Erythroblast (primary cell): ENCODE measurements at regions not wholly inside any gene's neighbourhood (a gene's known extent, or its start where the extent isn't known, plus 50 kb on each side); places are given as distances from the start of the nearest gene placed in this dataset.

Source experiments
- DNase-seq, 2 experiments: peaks; one replicate each; lab custom pipeline; 2025; lab: John Stamatoyannopoulos, UW
- GATA1 ChIP-seq: IDR thresholded peaks from 2 replicates; pipeline ENCODE4 v1.6.1; 2011; ENCODE audit warnings: low read depth, mild to moderate bottlenecking, control low read depth, low read length, moderate library complexity
- POLR2A ChIP-seq: IDR thresholded peaks from 2 replicates; pipeline ENCODE4 v1.6.1; 2011; ENCODE audit warnings: mild to moderate bottlenecking, low read length

DNA sequence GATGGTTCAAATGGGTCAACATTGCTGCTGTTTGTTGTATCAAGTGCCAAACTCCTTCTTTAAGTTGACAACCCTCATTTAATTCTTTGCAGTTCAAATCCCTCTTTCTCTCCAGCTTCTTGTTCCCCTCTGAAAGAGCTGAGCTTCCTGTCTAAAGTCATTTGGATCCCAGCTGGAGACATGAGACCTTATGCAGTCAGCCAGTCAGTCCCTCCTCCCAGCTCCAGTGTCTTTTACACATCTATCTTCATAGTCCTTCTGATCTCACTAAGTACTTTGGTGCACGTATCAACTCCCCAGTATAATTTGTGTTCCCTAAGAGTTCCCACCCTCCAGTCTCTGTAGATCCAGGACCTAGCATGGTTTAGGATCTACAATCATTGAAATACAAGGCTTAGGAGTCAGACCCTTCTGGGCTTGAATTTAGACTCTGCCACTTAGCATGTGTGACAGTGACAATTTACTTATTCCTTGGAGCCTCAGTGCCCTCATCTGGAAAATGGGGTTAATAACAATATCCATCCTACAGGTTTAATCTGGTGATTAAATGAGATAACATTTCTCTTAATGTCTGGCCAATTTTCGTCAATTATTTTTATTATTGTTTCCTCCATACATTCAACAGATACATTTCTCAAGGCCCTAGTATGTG lies 102.8 kb upstream of the SEMA6D start:
- DNase-seq = no peak
- TF ChIP-seq POLR2A (no peak), GATA1 (no peak)

DNA sequence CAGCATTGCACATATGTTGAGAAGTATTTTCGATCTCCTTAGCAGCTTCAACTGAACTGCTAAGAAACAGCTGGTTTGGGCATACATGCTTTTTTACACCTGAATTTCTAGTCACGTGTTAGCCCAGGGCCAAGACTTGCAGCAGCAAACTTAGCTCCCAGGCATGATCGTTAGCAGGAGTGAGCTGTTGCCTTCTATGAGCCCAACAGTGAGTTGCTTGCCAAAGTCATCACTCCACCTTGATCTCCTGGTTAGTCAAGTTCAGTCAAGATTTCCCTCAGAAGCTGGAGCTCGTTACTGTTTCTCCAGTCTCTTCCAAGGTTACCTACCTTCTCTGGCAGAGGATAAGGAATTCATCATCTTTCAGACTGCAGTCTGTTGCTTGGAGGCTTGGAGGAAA lies 100.4 kb upstream of the SEMA6D start:
- no peak for DNase-seq
- no peak for TF ChIP-seq GATA1
- no peak for TF ChIP-seq POLR2A

DNA sequence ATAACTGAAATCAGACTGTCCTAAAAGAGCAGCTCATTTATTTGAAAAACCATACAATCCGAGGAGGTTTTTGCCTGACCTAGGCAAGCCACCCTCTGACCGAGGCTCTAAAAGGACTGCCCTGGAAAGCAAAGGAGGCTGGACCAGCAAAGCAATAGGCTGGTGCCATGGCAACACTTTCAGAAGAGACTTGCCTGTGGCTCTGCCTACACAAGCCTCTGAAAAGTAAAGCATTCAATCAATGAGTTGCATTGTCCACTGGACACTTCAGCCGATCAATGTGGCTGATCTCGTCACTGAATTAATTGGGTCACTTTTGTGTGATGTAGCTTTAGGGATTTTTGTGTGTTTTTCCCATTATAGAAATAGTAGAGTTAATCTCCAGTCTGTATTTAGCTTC lies 99.1 kb upstream of the SEMA6D start:
- TF ChIP-seq GATA1 = no peak
- no peak for TF ChIP-seq POLR2A
- DNase-seq = no peak

DNA sequence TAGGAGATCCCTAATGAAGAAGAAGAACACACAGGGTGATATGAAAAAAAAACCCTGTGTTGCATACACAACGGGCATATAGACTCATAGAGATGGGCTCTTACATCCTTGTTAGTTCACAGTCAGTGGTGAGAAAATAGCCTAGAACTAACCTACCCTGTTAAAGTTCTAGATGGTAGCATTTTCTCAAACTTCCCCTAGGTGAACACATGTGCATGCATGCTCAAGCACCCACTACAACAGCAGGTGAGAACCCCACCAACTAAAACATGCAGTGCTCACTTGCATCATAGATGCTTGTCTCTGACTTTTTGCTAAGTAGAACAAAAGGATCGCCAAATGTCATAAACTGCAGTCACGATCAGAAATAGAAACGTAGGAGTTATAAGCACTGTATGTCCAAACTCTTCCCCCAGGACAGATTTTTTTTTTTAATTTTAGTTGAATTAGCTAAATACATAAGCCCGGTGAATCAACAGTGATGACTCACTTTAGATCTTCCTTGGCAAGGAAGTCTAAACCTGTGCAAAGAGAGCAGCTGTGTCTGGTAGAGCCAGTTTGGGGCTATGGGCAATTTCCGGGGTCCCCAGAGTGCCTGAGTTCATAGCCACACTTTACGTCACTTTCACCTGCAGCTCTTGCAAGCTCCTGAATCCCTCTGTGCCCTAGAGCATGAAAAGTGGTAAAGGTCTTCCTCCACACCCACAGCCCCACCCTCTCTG lies 96.2 kb upstream of the SEMA6D start:
- no peak for DNase-seq
- TF ChIP-seq POLR2A = no peak
- TF ChIP-seq GATA1 = no peak

DNA sequence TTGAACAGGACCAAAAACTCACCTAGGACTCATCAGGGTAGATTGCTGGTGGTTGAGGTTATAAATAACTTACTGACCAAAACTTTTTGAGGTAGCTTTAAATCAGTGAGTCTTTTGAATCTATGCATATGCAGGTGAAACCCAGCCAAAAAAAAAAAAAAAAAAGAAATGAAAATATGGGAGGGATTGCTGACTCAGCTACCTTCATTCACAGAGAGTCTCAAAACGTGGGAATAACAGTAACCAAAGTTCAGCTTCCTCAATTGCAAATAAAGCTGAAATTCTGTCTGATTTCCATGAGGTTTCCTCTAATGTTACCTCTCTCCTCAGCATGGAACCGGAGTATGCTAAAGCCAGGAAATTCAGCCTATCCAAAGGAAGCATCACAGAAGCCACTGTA lies 95.2 kb upstream of the SEMA6D start:
- TF ChIP-seq GATA1 (no peak), POLR2A (no peak)
- DNase-seq = no peak

DNA sequence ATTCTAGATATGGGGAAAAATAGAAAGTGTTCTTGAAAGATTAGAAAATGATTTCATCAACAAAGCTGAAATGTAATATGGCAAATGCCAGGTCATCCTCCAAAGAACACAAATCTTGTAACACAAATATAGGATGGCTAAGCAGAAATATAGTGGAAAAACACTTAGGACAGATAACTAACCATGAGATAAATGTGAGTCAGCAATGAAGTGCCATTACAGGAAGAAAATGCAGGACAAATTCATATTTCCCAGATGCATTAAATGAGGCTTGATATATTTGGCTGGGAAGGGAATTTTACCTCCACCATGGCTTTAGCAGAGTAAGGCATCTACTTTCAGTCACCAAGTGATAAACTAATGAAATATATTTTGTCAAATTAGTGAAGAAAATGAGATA lies 92.8 kb upstream of the SEMA6D start:
- TF ChIP-seq GATA1 (no peak), POLR2A (no peak)
- no peak for DNase-seq

DNA sequence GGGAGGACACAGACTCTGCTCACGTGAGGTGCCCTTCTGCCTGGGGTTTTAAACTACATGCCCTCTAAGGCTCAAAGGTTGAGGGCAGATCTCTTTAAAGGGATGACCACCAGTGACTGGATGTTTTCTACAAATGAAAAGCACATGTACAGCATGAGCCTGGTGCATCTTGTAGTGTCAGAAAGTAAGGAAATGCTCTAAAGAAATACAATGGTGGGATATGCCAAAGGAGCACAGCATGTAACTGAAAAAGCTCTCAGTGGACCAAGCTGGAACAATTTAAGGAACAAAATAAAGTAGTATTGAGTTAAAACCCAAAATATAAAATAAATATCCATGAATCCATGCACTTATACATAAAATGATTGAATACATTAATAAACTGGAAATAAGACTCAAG lies 78.3 kb upstream of the SEMA6D start:
- no peak for DNase-seq
- TF ChIP-seq GATA1 = no peak
- no peak for TF ChIP-seq POLR2A

DNA sequence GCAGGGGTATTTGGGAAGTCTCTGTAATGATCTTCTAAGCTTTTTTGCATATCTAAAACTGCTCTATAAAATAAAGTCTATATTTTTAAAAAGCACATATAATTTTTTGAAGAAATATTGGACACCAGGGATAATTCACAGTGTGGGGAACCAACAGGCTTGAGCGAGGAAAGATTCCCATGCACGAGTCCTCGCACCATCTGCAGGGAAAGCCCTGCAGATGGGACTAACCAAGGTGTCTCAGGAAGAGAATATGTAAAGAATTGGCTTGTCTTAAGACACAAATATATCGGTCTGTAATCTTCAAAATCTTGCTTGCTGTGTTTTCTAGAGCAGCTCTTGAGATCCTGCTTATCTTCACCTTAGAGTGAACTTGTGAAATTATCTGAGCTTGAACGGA lies 77.2 kb upstream of the SEMA6D start:
- DNase-seq = no peak
- TF ChIP-seq POLR2A (no peak), GATA1 (no peak)

DNA sequence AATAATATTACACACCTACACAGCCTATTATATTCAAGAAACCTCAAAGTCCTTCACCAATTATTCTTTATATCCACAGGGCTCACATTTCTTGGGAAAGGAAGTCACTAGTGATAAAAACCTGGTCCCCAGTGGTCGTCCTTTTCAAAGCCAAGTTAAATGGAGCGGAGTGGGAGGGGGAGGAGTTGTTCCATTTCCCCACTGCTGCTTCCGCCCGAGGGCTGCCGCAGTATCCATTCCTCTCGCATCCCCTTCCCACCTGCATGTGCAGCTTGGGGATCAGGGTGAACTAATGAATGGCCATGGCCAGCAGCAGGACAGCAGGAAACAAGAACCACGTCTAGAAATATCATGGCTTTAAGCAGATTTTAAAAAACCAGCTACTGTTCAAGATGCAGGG lies 76.4 kb upstream of the SEMA6D start:
- DNase-seq = no peak
- no peak for TF ChIP-seq GATA1
- no peak for TF ChIP-seq POLR2A

DNA sequence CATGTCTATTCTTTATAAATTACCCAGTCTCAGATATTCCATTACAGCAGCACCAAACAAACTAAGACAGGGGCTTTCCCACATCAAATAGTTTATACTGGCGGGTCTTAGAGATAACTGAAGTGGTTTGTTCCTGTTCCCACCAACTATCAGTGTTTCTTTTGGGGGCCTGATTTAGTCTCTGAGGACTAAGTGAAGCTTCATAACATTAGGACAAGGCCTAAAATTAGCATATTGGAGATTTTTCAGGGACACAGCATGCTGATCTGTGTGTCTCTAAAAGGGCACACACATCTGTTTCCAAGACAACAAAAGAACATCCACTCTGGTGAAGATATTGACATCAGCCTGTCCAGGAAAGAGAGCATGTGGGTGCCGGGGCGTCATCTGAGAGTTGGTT lies 72.6 kb upstream of the SEMA6D start:
- no peak for DNase-seq
- TF ChIP-seq POLR2A (no peak), GATA1 (no peak)

DNA sequence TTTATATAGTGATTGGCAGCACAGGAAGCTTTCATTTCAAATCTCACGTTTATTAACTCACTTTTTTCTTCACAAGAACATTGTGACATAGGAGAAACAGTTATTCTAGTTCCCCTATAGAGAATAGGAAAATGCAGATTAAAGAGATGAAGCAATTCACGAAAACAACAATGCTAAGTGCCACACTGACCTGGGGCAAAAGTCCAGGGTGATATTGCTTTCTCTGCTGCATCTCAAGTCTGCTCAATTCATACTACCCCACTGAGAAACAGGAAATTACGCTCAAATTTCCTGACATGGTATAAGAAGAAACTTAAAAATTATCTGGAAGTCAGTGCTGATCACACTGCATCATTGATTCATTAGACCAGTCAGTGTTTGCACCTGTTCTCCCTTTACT lies 66.7 kb upstream of the SEMA6D start:
- TF ChIP-seq GATA1 = no peak
- no peak for TF ChIP-seq POLR2A
- DNase-seq = no peak

DNA sequence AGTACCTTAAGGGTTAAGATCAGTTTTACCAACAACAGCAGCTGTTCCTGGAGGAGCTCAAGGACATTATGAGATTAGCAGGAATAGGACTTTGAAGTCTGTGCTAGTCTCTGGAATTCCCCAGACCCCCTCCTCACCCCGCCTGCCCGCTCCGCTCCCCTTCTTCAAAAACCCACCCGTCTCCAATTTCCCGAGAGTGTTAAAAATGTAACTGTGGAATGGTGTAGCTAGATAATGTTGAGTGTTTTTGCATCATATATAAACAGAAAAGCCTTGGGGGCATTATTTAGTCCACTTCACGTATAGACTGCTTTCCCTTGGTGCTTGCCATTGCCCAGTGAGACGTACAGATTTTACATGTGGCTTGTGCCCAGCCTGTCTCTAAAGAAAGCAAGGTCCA lies 65.0 kb upstream of the SEMA6D start:
- TF ChIP-seq POLR2A (no peak), GATA1 (no peak)
- DNase-seq = no peak

DNA sequence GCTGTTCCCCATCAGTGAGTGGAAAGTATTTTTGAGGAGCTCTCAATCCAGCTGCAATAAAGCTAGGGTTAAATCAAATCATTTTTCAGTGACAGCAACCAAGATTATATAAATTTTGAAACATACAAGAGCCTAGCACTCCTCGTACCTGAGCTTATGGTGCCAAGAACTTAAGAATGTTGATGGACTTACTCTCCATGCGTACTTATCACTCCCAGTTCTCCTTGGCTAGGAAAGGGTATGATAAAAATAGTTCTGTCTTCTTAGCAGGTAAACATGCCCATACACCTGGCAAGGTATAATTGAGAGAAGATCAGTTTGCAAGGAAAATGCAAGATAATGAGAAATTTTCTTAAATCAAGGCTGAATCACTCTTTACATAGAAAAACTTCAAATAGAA lies 64.5 kb upstream of the SEMA6D start:
- TF ChIP-seq POLR2A = no peak
- no peak for TF ChIP-seq GATA1

DNA sequence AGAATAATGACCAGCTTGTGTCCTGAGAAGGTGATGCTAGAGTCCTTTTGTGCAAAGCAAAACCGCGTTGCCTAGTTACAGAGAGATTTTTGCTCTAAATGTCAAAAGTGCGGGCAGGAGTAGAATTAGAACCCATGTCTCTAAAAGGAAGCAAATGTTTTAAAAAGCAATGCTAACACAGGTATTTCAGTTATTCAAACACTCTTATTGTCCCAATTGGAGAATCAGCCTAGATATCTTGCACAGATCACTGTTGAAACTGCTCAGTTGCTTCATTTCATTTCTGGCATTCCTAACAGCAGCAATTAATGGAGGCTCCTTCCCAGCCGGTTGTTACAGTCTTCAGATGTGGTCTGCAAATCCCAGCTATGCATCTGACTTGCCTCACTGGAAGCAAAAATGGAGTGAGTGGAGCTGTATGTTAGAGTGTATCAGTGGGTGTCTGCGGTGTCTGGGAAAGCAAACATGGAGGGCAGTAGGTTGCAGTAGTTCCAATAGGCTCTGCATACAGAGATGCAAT lies 55.6 kb upstream of the SEMA6D start:
- TF ChIP-seq POLR2A (no peak), GATA1 (no peak)
- no peak for DNase-seq

More for the DNA sequence above, 64.5 kb upstream of the SEMA6D start:
- DNase-seq = no peak

DNA sequence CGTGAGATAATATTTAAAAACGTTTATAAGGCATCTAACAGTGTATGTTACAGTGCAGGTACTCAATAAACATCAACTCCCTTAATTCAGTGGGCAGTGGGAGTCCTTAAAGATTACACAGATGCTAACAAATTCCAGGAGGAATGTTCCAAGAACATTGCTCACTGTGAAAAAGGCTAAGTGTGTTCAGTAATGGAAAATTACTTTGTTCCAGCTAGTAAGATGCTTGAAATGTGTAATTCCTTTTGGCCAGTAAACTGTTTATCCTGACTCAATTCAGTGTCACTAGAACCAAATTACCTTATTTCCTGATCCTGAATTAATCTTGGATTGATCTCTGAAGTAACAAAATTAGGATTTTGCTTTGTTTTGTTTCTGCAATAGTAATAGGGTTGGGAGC lies 54.2 kb upstream of the SEMA6D start:
- no peak for DNase-seq
- TF ChIP-seq POLR2A = no peak
- no peak for TF ChIP-seq GATA1
